ENCODE measurements at regions not wholly inside any gene's neighbourhood (a gene's known extent, or its start where the extent isn't known, plus 50 kb on each side); places are given as distances from the start of the nearest gene placed in this dataset.
"Not testable (repeated sequence)": the region's sequence is repeated elsewhere in the genome, so short reads cannot be mapped to it uniquely, and the experiment has no call there.

DNA sequence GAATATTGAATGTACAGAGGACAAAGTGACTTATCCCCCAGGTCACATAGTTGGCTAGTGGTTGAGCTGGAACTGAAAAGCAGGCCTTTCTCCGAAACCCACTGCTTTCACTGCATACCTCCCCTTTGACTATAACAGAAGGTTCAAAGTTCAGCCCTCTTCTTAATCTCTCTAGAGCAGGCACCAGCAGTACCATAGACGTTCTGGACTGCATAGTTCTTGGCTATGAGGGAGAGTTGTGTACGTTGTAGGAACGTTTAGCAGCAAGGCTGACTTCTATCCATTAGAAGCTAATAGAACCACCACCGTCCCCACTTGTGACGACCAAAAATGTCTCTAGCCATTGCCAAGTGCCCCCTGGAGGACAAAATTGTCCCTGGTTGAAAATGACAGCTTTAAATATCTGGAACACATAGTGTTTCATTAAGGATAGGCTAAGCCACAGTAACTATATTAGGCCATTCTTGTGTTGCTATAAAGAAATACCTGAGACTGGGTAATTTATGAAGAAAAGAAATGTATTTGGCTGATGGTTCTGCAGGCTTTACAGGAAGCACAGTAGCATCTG, 123.8 kb upstream of the MTHFD1L start:
- peak; percentile 10 to 42 (median 16) for DNase-seq

DNA sequence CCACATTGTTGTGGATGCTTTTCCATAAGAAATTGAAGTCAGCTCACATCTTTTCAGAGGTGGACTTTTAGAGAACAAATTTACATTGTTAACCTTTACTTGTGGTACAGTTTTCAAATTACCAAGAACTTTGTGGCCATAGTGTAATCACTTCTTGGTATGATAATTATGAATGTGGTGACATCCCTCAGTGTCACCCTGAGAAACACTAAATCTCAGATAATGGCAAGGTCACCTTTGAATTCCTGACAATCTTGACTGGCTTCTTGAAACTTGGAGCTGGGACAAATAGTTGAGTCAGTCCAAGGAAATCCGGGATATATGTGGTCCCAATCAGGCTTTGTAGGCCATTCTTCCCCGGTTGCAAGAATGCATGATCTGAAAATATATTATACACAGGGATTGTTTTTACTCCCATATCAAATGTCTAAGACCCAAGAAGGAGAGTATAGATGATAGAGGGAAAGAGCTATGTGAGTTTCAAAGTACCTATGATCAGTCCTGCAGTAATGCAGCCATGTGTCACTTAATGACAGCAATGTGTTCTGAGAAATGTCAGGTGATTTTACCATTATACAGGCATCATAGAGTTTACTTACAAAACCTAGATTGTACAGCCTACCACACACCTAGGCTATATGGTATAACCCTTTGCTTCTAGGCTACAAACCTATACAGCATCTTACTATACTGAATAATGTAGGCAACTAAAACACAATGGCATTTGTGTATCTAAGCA, 120.8 kb upstream of the MTHFD1L start:
- DNase-seq = no peak

- DNase-seq = peak in 1 of 3 experiments; percentile 13
These were observed 119.6 kb upstream of the MTHFD1L start for GRCh38 chr6:150745896-150746295.

DNA sequence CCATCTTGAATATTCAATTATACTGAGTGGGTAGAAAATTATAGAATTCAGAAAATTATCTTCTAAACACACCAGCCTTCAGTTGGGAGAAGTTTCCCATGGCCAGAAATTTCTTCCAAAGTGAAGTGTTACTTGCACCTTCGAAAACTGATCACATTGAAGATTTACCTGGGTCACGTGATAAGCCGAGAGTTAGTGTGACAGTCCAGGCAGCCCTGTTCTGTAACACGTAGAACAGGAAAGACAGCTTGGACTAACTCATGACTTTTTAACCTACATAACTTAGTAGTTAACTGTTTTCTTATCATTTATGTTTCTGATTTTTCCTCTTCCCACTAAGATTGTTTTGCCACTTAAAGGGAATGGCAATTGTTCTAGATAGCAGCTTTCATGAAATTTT, 118.3 kb upstream of the MTHFD1L start:
- no peak for DNase-seq

- no peak for DNase-seq
These were observed 116.3 kb upstream of the MTHFD1L start for GRCh38 chr6:150749091-150749670.

- DNase-seq = no peak
These were observed 114.2 kb upstream of the MTHFD1L start for GRCh38 chr6:150751296-150751695.

DNA sequence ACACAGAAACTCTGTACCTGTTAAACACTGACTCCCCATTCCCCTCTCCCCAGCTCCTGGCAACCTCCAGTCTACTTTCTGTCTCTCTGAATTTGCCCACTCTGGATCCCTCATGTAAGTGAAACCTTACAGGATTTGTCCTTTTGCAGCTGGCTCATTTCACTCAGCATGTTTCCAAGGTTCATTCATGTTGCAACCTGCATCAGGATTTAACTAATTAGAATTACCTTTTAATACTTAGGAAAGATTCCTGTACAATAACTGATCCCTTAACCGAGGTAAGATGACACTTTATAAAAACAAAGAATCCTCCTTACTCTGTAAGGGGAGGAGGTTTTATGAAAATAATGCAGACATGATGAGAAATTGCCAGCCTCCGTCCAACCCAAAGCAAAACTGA, 113.1 kb upstream of the MTHFD1L start:
- no peak for DNase-seq

- peak; percentile 10 to 73 (median 43) for DNase-seq
These were observed 112.0 kb upstream of the MTHFD1L start for GRCh38 chr6:150753371-150754064.

- DNase-seq = no peak
These were observed 110.5 kb upstream of the MTHFD1L start for GRCh38 chr6:150755042-150755441.

- no peak for DNase-seq
These were observed 110.0 kb upstream of the MTHFD1L start for GRCh38 chr6:150755524-150755923.

DNA sequence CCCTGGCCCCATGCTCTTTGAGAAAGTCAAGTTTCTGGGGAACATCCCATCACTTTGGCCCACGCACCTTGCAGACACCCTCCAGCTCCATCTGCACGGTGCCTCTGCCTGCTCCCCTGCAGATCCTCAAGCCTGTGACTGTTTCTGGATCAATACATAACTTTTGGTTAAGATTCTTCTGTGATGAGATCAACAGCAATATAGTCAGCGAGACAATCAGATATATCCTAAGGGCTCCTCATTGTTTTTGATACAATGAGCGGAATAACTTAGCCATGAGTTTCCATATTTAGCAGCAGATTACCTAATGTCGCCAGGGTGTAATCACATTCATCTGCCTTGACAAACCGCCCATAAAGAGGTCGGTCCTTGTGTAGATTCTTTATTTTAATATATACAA, 109.3 kb upstream of the MTHFD1L start:
- no peak for DNase-seq

DNA sequence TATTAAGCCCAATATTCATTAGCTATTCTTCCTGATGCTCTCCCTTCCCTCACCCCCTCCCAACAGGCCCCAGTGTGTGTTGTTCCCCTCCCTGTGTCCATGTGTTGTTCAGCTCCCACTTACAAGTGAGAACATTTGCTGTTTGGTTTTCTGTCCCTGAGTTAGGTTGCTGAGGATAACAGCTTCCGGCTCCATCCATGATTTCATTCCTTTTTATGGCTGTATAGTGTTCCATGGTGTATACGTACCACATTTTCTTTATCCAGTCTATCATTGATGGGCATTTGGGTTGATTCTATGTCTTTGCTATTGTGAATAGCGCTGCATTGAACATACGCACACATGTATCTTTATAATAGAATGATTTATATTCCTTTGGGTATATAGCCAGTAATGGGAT, 107.7 kb upstream of the MTHFD1L start:
- not testable (repeated sequence) for DNase-seq

GRCh38 chr6:150759483-150759882, 106.0 kb upstream of the MTHFD1L start:
- DNase-seq = no peak

DNA sequence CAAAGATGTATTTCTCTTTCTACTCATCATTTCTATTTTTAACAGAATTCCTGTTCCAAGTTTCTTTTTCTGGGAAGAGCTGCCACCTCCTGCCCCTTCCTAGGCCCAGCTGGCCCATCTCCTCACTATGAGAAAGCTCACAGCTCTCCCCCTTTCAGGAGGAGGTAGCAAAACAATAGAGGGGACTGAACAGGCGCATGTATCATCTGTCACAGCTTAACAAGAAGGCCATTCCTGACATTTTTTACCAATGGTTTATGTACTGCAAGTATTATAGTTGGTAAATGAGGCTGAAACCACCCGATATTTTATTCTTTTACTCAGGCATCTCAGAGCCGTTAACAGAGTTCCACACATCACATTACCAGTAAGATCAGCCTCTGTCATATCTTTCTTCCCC, 103.7 kb upstream of the MTHFD1L start:
- no peak for DNase-seq

DNA sequence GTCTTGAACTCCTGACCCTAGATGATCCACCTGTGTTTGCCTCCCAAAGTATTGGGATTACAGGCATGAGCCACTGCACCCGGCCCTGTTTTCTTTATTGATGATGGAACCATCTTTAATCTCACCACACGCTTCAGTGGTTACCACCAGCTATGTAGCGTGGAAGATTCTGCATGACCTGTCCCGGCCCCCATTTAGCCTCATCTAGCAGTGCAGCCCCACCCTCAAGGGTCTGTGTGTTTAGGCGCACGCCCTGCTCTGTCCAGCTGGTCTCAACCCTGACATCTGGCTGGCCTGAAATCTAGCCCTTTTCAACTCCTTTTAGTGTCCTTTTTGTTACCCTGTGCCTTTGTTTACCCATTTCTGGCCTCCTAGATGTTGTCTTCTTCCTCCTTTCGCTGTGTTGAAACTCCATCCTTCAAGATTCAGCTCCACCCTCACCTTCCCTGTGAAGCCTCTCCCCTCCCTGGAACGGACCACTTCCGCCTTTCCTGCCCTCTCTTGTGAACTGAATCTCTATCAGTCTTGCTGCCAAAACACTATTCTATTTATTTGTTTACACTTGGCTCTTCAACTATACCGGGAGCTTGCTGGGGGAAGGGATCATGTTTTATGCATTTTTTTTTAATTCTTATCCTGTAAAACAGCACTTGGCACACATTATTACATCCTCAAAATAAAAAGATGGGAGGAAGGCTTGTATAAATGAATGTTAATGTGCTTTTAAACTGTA, 101.0 kb upstream of the MTHFD1L start:
- no peak for DNase-seq

- DNase-seq = no peak
These were observed 100.3 kb upstream of the MTHFD1L start for GRCh38 chr6:150765067-150765764.

DNA sequence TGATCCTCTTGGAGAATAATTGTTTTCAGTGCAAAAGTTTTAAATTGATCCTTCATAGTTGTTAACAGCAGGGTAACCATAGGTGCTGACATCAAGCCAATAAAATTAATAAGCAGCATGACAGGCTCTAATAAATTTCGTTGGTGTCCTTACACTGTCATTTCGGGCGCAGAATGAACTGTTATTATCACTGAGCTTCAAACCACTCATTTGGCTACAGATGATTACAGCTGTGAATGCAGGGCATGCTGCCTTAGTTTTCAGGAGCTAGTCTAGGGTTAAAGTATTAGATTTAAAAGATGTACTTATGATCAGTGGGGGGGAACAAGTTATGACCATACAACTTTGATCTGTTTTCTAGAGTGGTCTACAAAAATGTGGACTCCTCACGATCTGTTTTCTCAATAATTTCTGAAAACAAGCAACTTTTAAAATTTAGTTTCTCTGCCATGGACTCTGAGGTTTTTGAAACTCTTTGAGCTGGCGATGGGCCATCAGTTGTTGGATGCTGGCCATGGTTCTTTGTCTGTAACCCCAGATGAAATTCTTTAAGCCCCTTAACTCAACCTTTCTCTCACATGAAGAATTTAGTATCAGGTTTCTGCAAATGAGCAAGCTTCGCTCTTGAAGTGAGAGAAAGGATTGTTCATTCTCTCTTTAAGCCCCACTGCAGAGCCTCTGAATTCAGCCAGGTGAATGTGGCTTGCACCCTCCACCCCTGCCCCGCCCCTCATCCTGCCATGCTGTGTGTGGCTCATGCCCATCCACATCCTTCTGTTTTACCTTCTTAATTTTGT, 99.1 kb upstream of the MTHFD1L start:
- peak in 2 of 3 experiments; percentile 16 to 81 for DNase-seq

- DNase-seq = no peak
These were observed 98.3 kb upstream of the MTHFD1L start for GRCh38 chr6:150767161-150767560.

DNA sequence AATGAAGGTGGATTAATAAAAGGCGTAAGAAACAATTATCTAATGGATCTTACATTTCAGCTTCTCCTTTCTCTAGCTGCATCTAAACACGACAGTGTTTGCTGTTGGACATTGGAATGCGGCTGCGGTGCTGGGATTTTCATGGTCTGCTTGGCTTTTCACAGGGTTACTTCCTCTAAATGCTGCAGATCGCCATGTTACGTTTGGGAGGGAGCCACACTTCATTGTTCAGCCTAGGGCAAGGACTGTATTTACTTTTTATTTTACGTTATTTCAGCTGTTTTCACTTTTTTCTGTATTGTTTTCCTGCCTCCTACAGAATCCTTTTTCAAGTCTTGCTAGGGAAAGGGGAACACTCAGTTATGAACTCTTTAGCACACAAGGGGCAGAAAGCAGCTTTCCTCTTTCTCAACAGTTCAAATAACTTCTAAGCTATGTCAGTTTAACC, 97.9 kb upstream of the MTHFD1L start:
- no peak for DNase-seq

GRCh38 chr6:150770637-150771036, 94.9 kb upstream of the MTHFD1L start:
- DNase-seq = no peak

DNA sequence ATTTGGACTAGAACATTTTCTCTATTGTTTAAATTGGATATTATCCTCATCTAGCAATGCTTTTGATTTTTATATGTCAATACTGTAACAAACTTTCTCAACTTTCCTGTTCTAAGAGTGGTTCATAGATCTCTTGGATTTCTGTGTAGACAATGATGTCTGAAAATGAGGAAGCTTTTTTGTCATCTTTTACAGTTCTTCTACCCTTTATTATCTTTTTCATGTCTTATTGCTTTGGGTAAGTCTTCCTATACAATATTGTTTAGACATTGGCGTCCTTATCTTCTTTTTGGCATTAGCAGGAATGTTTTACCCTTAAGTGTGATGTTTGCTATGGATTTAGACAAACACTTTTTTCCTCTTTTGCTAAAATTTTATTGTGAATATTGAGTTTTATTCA, 91.5 kb upstream of the MTHFD1L start:
- no peak for DNase-seq
